HG03354 (cell line): ENCODE measurements at regions not wholly inside any gene's neighbourhood (a gene's known extent, or its start where the extent isn't known, plus 50 kb on each side); places are given as distances from the start of the nearest gene placed in this dataset.

Source experiments
- ATAC-seq: cut with Tn5 transposase; IDR thresholded peaks from one replicate; pipeline ENCODE4 v1.9.1; 2021; ENCODE audit warnings: mild to moderate bottlenecking; ENCODE audit not compliant: unreplicated experiment, poor library complexity, severe bottlenecking

DNA sequence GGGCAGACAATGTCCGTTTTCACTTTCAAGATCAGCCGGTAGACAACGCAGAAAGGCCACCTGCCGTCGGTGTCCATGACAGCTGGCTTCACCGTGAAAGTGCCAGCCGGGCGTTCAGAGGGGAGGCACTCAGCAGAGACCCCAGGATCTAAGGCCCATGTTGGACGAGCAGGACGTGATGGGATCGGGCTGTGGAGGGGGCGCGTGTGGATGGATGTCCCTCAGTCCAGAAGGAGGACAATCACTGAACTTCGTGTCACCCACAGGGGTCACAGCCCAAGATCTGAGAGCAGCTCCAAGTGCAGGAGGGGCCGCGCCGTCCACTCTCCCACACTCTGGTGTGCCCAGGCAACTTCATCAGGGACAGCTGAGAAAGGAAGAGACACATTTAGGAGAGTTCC is 164.4 kb downstream of the BRD1 start:
- ATAC-seq, result no peak

DNA sequence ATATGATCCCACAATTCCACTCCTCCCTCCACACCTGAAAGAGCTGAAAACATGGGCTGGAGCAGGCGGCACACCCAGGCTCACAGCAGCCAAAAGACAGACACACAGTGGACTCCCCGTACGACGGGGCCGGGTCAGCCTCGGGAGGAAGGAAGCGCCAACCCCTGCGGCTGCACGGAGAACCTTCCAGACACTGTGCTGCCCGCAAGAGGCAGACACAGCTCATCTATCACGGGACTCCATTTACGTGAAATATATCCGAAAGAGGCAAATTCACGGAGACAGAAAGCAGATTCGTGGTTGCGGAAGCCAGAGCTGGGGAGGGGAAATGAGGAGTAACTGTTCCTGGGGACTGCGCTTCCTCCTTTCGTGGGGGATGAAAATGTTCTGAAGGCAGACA is 165.0 kb downstream of the BRD1 start:
- ATAC-seq, result no peak

DNA sequence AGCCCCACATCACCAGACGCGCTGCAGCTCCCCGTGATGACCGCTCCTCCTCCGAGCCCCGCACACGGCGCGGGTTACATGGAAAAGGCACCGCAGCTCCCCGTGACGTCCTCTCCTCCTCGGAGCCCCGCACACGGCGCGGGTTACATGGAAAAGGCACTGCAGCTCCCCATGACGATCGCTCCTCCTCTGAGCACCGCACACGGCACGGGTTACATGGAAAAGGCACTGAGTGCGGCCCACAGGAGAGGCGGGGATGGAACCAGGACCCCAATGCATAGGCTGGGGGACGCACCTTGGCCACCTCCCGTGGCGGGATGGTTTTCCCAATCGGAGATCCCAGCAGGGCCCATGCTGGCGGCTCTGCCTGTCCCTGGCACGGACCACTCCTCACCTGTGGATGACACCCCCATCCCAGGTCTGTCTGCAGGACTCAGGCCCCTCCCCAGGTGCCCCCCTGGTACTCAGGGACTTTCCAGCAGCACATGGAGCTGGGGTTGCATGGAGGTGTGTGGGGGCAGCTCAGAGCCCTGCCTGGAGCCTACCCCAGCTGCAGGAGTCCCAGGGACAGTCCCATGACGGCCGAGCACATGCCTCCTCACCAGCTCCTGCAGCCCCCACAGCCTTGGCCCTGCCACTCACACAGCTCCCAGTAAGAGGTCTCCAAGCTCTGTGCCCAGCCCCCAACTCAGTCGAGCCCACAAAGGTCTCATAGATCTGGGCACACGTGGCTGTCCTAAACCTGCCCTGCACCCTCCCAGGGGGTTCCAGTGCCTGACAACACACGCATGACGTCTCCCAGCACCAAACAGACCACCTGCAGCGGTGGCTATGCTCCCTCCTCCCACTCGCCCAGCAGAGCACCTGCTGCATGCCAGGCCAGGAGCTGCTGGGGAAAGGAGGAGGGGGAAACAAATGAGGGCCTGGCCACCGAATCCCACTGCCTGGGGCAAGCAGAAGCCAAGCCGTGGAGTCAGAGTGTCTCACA is 166.6 kb downstream of the BRD1 start:
- no peak for ATAC-seq

- ATAC-seq, result no peak
Observed at GRCh38 chr22:49660321-49660720, 167.4 kb downstream of the BRD1 start.

DNA sequence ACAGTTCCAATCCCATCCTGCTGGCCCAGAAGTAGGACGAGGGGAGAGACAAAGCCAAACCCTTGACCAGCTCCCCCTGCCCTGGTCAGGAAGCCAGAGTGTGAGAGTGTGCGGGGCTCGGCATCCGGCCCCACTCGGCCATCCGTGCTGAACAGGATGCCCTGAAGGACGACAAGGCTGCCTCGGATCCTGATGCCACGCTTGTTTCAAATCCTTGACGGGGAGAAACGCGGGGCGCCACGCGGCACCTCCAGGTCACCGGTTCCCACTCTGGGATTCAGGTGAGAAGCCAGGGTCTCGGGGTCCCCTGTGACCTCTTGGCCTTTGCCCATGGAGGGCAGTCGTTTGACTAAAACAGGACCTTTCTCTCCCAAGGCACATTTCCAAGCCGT is 167.8 kb downstream of the BRD1 start:
- no peak for ATAC-seq

DNA sequence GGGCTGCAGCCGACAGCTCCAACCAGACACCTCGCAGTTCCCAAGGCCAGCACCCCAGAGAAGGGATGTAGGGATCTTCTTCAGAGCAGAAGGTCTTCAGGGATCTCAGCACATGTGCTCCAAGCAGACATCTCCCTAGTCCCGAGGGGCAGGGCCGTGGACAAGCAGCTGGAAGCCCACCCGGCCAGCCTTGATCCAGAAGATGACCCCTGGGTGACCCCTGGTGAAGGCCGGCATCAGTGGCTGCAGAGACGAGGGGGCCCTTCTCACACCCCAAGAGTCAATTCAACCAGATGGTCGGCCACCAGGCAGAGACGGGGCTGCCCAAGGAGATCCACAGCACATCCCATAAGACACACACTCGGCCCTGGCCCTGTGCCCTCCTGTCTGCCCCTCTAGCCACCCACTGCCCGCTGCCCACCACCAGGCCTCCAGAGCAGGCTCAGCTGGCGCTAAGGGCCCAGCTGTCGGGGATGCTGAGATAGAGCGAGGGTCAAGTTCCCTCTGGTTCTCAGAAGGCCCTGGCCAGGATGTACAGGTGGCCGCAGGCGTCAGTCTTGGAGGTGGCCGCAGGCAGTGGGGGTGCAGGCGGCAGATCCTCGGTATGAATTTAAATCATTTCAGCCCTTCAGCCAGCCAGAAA is 168.3 kb downstream of the BRD1 start:
- ATAC-seq, result no peak

- ATAC-seq, result no peak
Observed at GRCh38 chr22:49658902-49659280, 168.8 kb downstream of the BRD1 start.

GRCh38 chr22:49657974-49658590 is 169.6 kb downstream of the BRD1 start:
- no peak for ATAC-seq

- peak; percentile 65 for ATAC-seq
Observed at GRCh38 chr22:49657275-49657973, 170.2 kb downstream of the BRD1 start.

- ATAC-seq, result peak; percentile 29
Observed at GRCh38 chr22:49656883-49657274, 170.8 kb downstream of the BRD1 start.

DNA sequence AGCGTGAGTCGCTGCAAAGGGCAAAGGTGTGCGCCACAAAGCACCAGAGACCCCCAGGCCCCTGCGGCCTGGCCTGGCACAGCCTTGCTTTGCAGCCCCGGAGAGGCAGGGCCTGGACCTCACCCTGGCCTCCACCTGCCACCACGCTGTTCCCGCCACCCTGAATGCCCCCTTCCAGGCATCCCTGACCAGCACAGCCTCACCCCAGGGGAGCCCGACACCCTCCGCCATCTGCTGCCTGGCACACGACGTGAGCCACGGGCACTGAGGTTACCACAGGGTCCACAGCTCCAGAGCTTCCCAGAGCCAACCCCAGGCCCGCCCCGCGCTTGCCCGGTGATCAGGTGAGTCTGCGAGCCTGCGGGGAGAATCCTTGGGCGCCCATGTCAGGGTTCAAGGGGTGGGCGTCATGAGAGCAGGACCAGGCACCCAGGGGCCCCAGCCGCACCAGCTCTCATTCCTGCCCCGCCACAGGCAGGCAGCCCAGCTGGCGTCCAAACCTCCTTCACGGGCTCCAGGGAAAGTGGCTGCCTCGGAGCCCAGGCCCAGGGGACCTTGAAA is 171.3 kb downstream of the BRD1 start:
- ATAC-seq, result no peak

- no peak for ATAC-seq
Observed at GRCh38 chr22:49655168-49655812, 172.4 kb downstream of the BRD1 start.

DNA sequence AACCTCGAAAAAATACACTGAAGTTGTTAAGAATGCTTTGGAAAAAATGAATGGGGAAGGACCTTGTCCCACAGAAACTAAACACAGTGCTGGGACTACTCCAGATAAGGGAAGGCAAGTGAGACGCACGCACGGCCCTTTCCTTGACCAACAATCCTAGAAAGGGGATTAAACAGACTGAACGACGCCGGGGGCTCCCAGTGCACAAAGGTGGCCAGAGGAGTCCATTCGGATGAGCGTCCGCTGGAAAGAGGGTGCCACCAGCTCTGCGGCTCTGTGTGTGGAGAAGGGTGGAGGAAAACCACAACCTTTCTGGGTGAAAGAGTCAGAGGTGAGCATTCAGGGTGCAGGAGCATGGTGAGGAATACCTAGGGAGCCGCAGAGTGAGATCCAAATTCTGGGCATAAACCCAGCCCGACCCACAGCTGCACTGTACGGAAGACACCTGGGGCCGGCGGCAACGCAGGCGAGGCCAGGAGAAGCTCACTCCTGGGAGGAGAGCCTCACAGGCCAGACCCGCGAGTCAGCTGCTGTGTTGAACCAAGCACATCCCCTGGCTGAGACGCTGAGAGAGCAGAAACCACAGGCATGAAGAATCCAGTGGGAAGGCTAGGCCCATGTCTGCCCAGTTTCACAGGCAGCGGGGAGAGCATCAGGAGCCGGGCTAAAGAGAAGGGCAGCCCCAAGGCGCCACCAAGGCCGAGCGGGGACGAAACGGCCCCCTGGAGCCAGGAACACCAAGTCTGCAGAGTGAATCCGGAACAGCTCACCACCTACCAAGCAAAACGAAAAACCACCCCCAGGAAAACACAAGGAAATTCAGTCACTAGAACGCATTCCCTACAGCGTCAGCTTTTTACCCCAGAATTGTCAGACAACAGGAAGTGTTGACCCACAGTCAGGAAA is 177.1 kb downstream of the BRD1 start:
- ATAC-seq, result no peak

GRCh38 chr22:49649166-49650068 is 178.3 kb downstream of the BRD1 start:
- no peak for ATAC-seq

DNA sequence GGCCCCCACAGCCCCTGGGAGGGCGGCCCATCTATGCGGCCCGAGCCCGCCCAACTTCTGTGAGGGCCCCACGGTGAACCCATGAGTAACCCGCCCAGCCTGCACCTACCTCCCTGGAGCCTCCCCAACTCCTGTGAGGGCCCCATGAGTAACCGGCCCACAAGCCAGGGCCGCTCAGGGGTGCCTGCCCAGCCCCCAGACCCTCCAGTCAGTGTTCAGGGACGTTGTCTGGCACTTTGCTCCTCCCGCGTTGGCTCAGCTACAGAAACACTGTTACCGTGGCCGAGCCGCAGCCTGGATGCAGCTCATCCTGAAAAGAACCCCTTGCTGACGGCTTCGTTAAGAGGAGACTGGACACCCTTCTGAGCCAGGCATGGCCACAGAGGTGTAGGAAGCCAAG is 179.6 kb downstream of the BRD1 start:
- ATAC-seq, result no peak

GRCh38 chr22:49647627-49648026 is 180.0 kb downstream of the BRD1 start:
- ATAC-seq, result no peak

DNA sequence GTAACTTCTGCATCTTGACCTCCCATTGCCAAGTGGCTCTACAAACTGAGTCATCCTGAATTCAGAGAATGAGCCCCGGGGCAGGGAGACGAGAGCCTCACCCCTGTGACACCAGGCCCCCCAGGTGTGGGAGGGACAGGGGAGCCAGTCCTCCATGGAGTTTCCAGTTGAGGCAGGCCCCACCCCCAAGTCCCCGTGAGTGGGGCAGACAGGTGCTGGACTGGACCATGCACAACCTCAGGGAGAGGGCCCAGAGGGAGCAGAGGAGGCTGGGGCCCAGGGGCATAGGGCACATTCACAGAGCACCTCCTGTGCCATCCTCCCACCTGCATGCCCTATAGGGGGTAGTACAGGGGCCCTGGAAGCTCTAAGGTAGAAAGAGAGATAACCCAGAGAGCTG is 180.8 kb downstream of the BRD1 start:
- no peak for ATAC-seq
